Uterus (tissue), 3 donors: ENCODE measurements at regions not wholly inside any gene's neighbourhood (a gene's known extent, or its start where the extent isn't known, plus 50 kb on each side); places are given as distances from the start of the nearest gene placed in this dataset.

ENCODE experiments used
- DNase-seq, 2 donors: peaks; one replicate each; pipeline ENCODE4 v3.0.0-alpha.2; 2019 to 2020
- H3K27ac ChIP-seq, 2 donors: fragments of 200-600 bp; sonication (generic); 1 replicate in 1 of 2; 2 replicates in 1 of 2; pipeline ENCODE4 v1.5.1; 2016 to 2018
- H3K27me3 ChIP-seq, 2 donors: fragments of 200-600 bp; sonication (generic); one replicate each; pipeline ENCODE4 v1.5.1; 2018 to 2019; ENCODE audit warnings: control low read depth in 1 of 2
- H3K36me3 ChIP-seq, 2 donors: fragments of 200-600 bp; sonication (generic); one replicate each; pipeline ENCODE4 v1.5.1; 2019; ENCODE audit warnings: control low read depth in 1 of 2
- H3K4me1 ChIP-seq, 2 donors: fragments of 200-600 bp; sonication (generic); one replicate each; pipeline ENCODE4 v1.5.1; 2018 to 2019; ENCODE audit warnings: control low read depth in 1 of 2
- H3K4me3 ChIP-seq, 2 donors: fragments of 200-600 bp; sonication (generic); 1 replicate in 1 of 2; 2 replicates in 1 of 2; pipeline ENCODE4 v1.5.1; 2018 to 2019; ENCODE audit warnings: mild to moderate bottlenecking in 1 of 2
- H3K9me3 ChIP-seq, 2 donors: fragments of 200-600 bp; sonication (generic); one replicate each; pipeline ENCODE4 v1.5.1; 2019; ENCODE audit warnings: control low read depth in 1 of 2
- CTCF ChIP-seq, 4 experiments: fragments of 200-600 bp in 2 of 4; fragments of 450-650 bp in 2 of 4; sonication (generic) in 2 of 4; IDR thresholded peaks; one replicate each; pipeline ENCODE4 v1.5.1; 2016 to 2019; ENCODE audit warnings: antibody characterized with exemption in 4 of 4, mild to moderate bottlenecking in 2 of 4, moderate library complexity in 1 of 4
- POLR2A ChIP-seq, 2 donors: fragments of 450-650 bp; IDR thresholded peaks; one replicate each; pipeline ENCODE4 v1.6.1; 2016; ENCODE audit warnings: antibody characterized with exemption in 2 of 2, mild to moderate bottlenecking in 1 of 2, moderate library complexity in 1 of 2
- intact Hi-C: fragments of 100-400 bp; cut with DNase I; formaldehyde crosslinking; loops from one replicate; pipeline ENCODE4 v1.15.1; 2023; ENCODE audit warnings: low total_unique reads
- donor health status: DM: yes; HTN: yes; CAD: no.

GRCh38 chr9:79925326-79925725 is 353.6 kb downstream of the TLE4 start:
- no peaks in the 10 kb centered on the region for H3K36me3 ChIP-seq
- H3K4me1 ChIP-seq: no peaks in the 10 kb centered on the region
- intact Hi-C loops: no loop called here
- H3K27ac ChIP-seq: no peak overlapping the region
- no peak for DNase-seq
- no peak overlapping the region for H3K4me3 ChIP-seq
- TF ChIP-seq POLR2A (IDR thresholded peaks at IDR 0.05) (no peak), CTCF (IDR thresholded peaks at IDR 0.05) (no peak)
- H3K27me3 ChIP-seq: no peaks in the 10 kb centered on the region
- no peaks in the 10 kb centered on the region for H3K9me3 ChIP-seq

GRCh38 chr9:79924836-79925235 is 353.1 kb downstream of the TLE4 start:
- Histone ChIP-seq H3K36me3 (no peaks in the 10 kb centered on the region), H3K27ac (no peak overlapping the region), H3K27me3 (no peaks in the 10 kb centered on the region), H3K9me3 (no peaks in the 10 kb centered on the region), H3K4me3 (no peak overlapping the region), H3K4me1 (no peaks in the 10 kb centered on the region)
- no peak for TF ChIP-seq POLR2A (IDR thresholded peaks at IDR 0.05)
- no peak for TF ChIP-seq CTCF (IDR thresholded peaks at IDR 0.05)
- no peak for DNase-seq
- intact Hi-C loops: no loop called here

GRCh38 chr9:79917421-79917820 is 345.7 kb downstream of the TLE4 start:
- DNase-seq: no peak
- Histone ChIP-seq H3K27ac (no peak overlapping the region), H3K36me3 (no peaks in the 10 kb centered on the region), H3K9me3 (no peaks in the 10 kb centered on the region), H3K4me3 (no peak overlapping the region), H3K27me3 (no peaks in the 10 kb centered on the region), H3K4me1 (peaks cover 0 to 3% of the 10 kb centered on the region in 2 donors)
- TF ChIP-seq CTCF (IDR thresholded peaks at IDR 0.05) (no peak), POLR2A (IDR thresholded peaks at IDR 0.05) (no peak)
- intact Hi-C loops: no loop called here

- H3K27me3 ChIP-seq: no peaks in the 10 kb centered on the region
- no peaks in the 10 kb centered on the region for H3K9me3 ChIP-seq
- H3K27ac ChIP-seq: no peak overlapping the region
- TF ChIP-seq POLR2A (IDR thresholded peaks at IDR 0.05) (no peak), CTCF (IDR thresholded peaks at IDR 0.05) (no peak)
- no peak overlapping the region for H3K4me3 ChIP-seq
- no peaks in the 10 kb centered on the region for H3K36me3 ChIP-seq
- intact Hi-C loops: no loop called here
- DNase-seq: no peak
- peaks cover 0 to 3% of the 10 kb centered on the region in 2 donors for H3K4me1 ChIP-seq
Measured at GRCh38 chr9:79913867-79914266, 342.1 kb downstream of the TLE4 start.

GRCh38 chr9:79912318-79913070 is 340.7 kb downstream of the TLE4 start:
- Histone ChIP-seq H3K4me3 (no peak overlapping the region), H3K36me3 (no peaks in the 10 kb centered on the region), H3K4me1 (no peaks in the 10 kb centered on the region), H3K27me3 (no peaks in the 10 kb centered on the region), H3K27ac (no peak overlapping the region), H3K9me3 (no peaks in the 10 kb centered on the region)
- no peak for DNase-seq
- intact Hi-C loops: no loop called here
- TF ChIP-seq CTCF (IDR thresholded peaks at IDR 0.05) (no peak), POLR2A (IDR thresholded peaks at IDR 0.05) (no peak)
